ENCODE measurements at regions not wholly inside any gene's neighbourhood (a gene's known extent, or its start where the extent isn't known, plus 50 kb on each side); places are given as distances from the start of the nearest gene placed in this dataset.

DNA sequence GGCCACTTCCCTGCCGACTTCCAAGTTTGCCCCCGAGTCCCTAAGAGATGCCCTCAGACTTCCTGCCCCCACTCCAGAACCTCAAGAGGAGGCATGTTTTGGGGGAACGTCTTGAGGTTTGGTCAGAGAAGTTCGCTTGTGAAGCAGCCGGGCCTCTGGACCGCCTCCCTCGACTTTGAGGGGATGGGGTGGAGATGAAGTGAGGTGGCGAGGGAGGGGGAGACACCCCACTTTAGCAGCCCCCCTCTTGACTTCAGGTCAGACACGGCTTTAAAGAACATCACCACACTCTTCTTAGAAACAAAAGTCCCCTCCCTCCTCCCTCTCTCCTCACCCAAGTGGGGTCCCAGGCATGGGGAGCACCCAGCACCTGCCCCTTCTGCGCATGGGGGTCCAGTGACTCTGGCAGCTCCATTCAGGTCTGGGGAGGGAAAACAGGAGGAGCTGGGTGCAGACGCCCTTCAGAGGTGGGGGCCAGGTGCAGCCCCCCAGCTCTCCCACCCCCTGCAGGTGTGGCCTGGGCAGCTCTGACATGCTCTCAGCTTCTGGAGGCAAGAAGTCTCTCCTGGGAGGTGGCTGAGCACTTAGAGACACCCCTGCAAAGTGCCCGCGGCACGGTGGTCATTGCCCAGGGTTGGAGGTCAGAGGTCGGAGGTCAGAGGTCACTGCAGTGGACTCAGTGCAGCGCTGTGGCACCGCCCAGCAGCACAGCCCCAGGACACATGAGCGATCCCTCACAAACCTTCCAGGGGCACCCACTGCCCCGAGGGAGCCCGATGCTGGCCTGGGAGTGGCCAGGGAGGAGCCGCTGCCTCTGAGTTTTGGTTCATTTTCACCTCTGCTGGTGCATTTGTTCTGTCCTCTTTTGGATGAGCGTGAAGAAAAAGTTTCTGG lies 108.8 kb downstream of the CPZ start:
- TF ChIP-seq, protein P1, sequence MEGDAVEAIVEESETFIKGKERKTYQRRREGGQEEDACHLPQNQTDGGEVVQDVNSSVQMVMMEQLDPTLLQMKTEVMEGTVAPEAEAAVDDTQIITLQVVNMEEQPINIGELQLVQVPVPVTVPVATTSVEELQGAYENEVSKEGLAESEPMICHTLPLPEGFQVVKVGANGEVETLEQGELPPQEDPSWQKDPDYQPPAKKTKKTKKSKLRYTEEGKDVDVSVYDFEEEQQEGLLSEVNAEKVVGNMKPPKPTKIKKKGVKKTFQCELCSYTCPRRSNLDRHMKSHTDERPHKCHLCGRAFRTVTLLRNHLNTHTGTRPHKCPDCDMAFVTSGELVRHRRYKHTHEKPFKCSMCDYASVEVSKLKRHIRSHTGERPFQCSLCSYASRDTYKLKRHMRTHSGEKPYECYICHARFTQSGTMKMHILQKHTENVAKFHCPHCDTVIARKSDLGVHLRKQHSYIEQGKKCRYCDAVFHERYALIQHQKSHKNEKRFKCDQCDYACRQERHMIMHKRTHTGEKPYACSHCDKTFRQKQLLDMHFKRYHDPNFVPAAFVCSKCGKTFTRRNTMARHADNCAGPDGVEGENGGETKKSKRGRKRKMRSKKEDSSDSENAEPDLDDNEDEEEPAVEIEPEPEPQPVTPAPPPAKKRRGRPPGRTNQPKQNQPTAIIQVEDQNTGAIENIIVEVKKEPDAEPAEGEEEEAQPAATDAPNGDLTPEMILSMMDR (IDR thresholded peaks at IDR 0.05): no peak
- no peak for TF ChIP-seq ZFX (IDR thresholded peaks at IDR 0.05; ENCODE audit: borderline replicate concordance)
